HG02973 (cell line): ENCODE measurements at regions not wholly inside any gene's neighbourhood (a gene's known extent, or its start where the extent isn't known, plus 50 kb on each side); places are given as distances from the start of the nearest gene placed in this dataset.
A peak's percentile ranks its signal among the peaks of the same experiment; 100 is the strongest.
"Not testable (repeated sequence)": the region's sequence is repeated elsewhere in the genome, so short reads cannot be mapped to it uniquely, and the experiment has no call there.

Experiments used
- ATAC-seq: cut with Tn5 transposase; IDR thresholded peaks from one replicate; pipeline ENCODE4 v1.9.1; 2021; ENCODE audit warnings: moderate library complexity; ENCODE audit not compliant: unreplicated experiment

GRCh38 chr6:6747371-6747770, 158.9 kb downstream of the LY86 start:
- no peak for ATAC-seq

DNA sequence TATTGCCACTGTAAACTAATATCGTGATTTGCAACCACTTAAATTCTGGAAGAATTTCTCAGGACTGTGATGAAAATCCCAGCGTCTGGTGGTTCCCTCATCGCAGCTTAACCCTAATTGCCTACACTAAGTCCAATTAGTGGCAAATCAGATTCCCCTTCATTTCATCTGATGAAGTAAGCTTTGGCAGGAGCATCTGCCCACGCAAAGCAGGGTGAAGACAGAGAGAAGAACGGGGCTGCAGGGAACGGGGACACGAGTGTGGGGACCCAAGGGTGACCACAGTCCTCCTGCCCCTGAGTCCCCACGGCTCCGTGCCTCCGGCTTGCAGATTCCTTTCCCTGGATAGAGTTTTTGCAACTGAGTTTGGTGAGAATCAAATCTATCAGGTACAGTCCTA, 159.5 kb downstream of the LY86 start:
- ATAC-seq, result no peak

- ATAC-seq, result no peak
Measured at GRCh38 chr6:6749702-6750491, 161.4 kb downstream of the LY86 start.

GRCh38 chr6:6750594-6751265, 162.2 kb downstream of the LY86 start:
- no peak for ATAC-seq

- ATAC-seq, result no peak
Measured at GRCh38 chr6:6751266-6751596, 162.7 kb downstream of the LY86 start.

- no peak for ATAC-seq
Measured at GRCh38 chr6:6751619-6752023, 163.1 kb downstream of the LY86 start.

GRCh38 chr6:6752129-6752528, 163.6 kb downstream of the LY86 start:
- no peak for ATAC-seq

- no peak for ATAC-seq
Measured at GRCh38 chr6:6753301-6753700, 164.8 kb downstream of the LY86 start.

DNA sequence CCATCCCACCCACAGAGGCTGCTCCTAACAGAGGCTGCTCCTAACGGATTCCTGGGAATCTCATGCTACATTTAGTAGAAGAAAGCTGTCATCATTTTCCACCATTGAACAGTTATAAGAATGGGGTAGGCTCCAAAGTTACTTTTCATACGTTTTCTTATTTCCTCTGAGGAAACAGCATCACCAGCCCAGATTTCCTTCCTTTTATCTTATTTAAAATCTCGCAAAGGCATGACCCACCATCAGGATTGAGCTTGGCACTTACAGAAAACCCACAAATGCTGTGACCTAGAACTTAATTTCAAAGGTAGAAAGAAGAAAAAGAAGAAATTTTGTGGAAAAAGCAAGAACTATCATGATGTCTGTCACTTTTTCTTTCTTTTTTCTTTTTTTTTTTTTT, 168.0 kb downstream of the LY86 start:
- ATAC-seq, result no peak

- ATAC-seq, result no peak
Measured at GRCh38 chr6:6758546-6758914, 170.0 kb downstream of the LY86 start.

DNA sequence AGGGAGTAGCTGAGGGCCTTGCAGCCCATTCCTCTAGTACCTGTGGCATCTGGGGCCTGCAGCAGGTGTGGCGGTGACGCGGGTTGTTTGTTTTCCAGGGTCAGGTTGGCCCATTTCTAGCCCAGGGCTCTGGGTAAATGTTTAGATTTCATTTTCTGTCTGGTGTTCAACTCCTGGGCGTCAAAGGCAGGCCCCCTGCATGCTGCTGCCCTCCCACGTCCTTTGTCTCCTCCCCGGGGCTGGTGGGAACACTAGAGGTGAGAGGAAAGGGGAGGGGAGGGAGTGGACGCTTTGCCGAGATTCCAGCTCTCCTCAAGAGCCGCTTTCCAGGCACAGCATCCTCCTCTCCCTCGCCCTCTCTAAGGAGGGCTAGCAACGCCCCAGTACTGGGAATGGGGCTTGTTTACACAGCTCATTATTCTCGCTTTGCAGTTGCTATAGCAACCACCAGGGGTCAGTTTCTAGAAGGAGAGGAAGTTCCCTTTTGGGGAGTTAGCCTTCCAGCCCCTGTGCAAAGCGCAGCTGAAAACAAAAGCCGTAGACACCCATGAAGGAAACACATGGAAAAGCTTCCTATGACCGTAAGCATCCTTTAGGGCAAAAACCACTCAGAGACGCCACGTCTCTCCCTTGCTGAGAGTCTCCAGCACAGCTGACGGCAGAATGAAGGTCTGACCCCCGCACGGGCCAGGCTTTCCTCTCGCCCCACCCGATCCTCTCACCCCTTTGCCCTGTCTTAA, 170.6 kb downstream of the LY86 start:
- peak; percentile 88 for ATAC-seq

DNA sequence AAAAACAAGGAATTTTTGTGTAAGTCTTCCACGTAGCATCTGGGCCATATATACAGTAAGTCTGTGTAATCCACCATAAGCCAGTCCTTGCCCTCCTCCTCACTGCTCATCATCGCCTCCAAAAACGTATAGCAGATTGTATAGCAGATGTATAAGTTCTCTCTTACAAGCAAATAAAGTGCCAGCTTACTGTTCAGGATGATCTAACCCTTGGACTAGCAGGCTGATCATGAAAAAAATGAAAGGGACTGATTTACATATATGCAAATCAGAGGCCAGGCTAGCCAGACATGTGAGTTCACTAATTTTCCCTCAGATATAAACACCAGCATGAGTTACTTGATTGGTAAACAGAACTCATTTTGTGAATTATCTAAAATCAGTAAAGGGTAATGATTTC, 171.5 kb downstream of the LY86 start:
- no peak for ATAC-seq

- ATAC-seq, result not testable (repeated sequence)
Measured at GRCh38 chr6:6762566-6762965, 174.0 kb downstream of the LY86 start.

GRCh38 chr6:6764764-6765434, 176.4 kb downstream of the LY86 start:
- no peak for ATAC-seq

GRCh38 chr6:6766230-6766905, 177.8 kb downstream of the LY86 start:
- no peak for ATAC-seq

DNA sequence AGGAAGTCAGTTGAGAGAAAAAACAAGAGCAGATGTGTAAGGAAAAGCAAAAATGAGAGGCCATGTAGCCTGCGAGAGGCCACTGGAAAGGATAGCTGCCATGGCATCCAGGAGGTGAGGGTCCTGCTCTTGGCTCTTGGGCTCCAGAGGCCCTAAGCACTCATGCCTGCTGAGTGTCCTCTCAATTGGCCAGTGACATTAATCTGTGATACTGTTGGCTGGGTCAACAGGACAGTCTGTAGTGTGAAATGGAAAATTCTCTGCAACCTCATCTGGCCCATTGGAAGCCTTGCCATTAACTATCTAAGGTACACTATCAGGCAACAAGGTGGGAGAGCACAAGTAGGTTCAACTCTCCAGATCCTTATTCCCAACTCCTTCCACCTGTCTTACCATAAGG, 180.9 kb downstream of the LY86 start:
- no peak for ATAC-seq

DNA sequence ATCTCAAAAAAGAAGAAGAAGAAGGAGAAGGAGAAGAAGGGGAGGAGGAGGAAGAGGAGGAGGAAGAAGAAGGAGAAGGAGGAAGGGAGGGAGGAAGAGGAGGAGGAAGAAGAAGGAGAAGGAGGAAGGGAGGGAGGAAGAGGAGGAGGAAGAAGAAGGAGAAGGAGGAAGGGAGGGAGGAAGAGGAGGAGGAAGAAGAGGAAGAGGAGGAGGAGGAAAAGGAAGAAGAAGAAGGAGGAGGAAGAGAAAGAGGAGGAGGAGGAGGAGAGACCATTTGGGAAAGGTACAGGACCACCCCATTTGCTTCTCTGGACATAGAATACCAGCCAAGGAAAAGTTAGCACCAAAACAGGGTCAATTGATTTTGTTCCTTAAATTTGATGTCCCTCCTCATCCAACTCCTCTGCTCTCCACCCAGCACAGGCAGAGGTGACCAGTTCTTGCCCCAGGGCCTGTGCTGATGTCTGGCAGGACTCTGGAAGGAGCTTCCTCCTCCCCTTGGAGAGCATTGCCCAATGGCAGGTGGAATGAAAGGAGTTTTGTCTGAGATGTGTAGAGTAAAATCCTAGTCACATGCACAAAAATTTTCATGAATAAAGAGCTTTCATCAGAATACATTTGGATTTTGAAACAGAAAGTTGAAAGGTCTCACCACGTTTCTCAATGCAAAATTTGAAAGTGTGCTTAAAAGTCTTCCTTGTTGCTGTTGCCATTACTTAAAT, 182.9 kb downstream of the LY86 start:
- no peak for ATAC-seq

- ATAC-seq, result no peak
Measured at GRCh38 chr6:6771964-6772363, 183.4 kb downstream of the LY86 start.

DNA sequence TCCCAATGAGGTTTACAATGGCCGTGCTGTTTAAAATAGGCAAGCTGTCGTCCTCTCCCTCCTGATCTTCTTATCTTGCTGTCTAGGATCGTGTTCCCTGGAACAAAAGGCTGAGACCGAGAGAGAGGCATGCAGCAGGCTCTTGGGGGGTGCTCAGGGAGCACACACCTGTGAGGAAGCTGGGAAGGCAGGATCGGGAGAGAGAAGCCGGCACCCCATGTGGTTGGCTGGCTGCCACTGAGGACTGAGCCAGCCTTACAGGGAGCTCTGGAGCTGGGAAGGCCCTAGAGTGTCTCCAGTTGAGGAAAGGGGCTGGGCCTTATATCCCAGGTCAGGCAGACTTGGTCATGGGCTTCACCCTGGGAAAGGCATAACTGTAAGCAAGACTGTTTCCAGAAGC, 184.2 kb downstream of the LY86 start:
- ATAC-seq, result no peak

DNA sequence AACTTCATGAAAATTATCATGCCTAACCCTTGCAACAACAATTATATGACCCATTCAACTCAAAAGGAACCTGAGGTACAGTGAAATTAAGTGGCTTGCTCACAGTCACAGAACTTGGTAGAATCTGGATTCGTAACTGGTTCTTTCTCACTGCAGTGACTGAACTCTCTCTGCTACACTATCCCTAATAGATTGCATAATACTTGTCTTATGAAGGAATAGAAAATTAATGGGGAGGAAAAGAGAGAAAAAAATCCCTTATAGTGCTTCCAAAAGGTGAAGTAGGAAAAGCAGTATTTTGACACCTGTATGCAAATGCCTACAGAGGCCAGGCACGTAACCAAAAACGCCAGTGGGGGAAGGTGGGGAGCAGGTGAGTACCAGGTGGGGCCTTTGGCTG, 186.6 kb downstream of the LY86 start:
- ATAC-seq, result no peak
